Astrocyte of the cerebellum (primary cell): ENCODE measurements at regions not wholly inside any gene's neighbourhood (a gene's known extent, or its start where the extent isn't known, plus 50 kb on each side); places are given as distances from the start of the nearest gene placed in this dataset.

Source experiments
- DNase-seq: peaks from one replicate; pipeline ENCODE4 v3.0.0-alpha.2; 2011; ENCODE audit warnings: low read depth
- H3K4me3 ChIP-seq: 2 replicates; pipeline ENCODE4 v1.5.1; 2011; ENCODE audit warnings: mild to moderate bottlenecking, low read depth, low read length, moderate library complexity
- in situ Hi-C: cut with HindIII; loops from 2 replicates; pipeline ENCODE4 v1.10.0; 2017; ENCODE audit warnings: low sequenced_read_pairs
- TF ChIP-seq, protein P1 (sequence below): IDR thresholded peaks from 2 replicates; pipeline ENCODE4 v1.5.1; 2012; ENCODE audit warnings: low read length, low read depth, moderate library complexity, mild to moderate bottlenecking; ENCODE audit errors: missing control alignments

DNA sequence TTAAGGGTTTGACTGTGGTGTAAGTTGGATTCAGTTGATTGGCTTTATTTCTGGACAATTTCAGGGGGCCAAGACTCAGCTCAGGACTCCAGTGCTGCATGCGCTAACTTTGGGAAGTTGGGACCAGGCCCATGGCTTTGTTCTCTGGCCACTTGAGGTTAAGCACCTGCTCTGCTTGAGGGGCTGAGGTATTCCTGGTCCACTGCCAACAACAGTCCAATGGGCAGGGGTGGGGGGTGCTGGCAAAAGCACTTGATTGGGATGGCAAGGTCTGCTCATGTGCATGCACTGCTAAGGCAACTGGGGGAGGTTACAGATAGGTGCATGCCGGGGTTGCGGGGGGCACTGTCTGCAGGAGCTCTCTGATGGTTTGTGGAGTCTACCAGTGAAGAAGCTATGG, 52.6 kb upstream of the ASB17 start:
- no peak overlapping the region for H3K4me3 ChIP-seq
- TF ChIP-seq, protein P1, sequence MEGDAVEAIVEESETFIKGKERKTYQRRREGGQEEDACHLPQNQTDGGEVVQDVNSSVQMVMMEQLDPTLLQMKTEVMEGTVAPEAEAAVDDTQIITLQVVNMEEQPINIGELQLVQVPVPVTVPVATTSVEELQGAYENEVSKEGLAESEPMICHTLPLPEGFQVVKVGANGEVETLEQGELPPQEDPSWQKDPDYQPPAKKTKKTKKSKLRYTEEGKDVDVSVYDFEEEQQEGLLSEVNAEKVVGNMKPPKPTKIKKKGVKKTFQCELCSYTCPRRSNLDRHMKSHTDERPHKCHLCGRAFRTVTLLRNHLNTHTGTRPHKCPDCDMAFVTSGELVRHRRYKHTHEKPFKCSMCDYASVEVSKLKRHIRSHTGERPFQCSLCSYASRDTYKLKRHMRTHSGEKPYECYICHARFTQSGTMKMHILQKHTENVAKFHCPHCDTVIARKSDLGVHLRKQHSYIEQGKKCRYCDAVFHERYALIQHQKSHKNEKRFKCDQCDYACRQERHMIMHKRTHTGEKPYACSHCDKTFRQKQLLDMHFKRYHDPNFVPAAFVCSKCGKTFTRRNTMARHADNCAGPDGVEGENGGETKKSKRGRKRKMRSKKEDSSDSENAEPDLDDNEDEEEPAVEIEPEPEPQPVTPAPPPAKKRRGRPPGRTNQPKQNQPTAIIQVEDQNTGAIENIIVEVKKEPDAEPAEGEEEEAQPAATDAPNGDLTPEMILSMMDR: no peak
- in situ Hi-C loops: no loop called here
- no peak for DNase-seq

DNA sequence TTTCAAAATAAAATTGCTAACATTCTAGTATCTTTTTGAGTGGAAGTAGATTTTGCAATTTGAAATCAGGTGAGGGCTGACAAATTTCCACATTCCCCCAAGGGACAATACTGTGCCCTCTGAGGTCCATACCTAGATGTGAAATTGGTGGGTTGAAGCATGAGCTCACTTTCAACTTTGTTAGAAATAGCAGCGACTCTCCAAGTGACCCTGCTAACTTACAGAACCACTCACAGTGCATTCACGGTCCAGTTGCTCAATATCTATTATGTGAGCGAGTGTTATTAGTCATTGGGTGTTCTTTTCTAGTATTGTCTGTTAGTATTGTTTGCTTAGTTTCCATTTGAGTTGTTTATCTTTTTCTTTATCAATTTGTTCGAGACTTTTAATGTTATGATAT, 53.6 kb upstream of the ASB17 start:
- TF ChIP-seq, protein P1: no peak
- in situ Hi-C loops: no loop called here
- no peak for DNase-seq
- H3K4me3 ChIP-seq: no peak overlapping the region

DNA sequence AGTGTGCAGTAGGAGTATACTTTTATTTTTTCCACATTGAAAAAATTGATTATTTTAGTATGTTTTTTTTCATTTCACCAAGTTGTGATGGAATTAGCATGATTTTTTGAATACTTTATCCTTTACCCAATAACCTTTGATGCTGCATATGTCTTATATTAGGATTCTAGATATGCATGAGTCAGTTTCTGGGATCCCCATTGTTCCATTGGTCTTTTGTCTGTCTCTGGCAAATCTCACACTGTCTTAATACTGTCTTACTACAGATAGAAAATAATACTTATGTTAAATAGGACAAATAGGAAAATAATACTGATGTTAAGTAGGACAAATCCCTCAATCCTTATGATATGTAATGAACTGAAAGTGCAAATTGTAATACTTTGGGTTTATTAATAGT, 54.3 kb upstream of the ASB17 start:
- in situ Hi-C loops: no loop called here
- TF ChIP-seq, protein P1: no peak
- DNase-seq: no peak
- H3K4me3 ChIP-seq: no peak overlapping the region

DNA sequence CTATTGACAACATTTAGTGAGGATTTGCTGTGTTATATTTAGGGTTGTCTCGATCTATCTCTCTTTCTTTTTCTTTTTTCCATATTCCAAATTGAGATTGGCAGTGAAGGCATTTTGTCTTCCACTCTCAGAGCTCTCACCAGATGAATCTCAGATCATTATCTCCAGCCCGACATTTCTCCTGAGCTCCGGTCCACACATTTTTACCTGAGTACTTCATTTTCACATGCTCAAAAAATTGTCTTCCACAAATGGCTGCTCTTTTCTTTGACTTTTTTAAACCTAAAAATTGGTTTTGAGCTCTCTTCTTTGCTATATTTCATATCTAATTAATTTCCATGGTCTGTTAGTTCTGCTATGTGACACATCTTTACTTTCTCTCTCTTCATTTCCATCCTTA, 56.9 kb upstream of the ASB17 start:
- DNase-seq: no peak
- in situ Hi-C loops: no loop called here
- H3K4me3 ChIP-seq: no peak overlapping the region
- TF ChIP-seq, protein P1: no peak

DNA sequence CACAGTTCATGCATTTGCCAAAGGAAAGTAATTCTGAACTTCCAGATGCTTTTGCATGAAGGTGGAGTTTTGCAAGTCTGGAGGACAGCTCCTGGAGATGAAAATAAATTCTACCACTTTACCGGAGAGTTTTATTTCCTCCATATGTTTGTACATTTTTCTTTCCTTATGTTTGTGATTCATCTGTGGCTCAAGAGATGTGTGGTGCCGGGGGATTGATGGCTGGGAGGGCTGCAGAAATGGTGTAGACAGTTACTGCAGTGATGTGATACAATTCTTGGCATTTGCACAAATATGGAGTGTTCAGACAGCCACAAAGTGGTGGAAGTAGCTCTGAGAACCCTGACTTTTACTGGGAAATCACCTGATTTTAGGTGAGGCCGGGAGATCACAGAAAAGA, 58.5 kb upstream of the ASB17 start:
- no peak overlapping the region for H3K4me3 ChIP-seq
- TF ChIP-seq, protein P1: no peak
- in situ Hi-C loops: no loop called here
- no peak for DNase-seq

DNA sequence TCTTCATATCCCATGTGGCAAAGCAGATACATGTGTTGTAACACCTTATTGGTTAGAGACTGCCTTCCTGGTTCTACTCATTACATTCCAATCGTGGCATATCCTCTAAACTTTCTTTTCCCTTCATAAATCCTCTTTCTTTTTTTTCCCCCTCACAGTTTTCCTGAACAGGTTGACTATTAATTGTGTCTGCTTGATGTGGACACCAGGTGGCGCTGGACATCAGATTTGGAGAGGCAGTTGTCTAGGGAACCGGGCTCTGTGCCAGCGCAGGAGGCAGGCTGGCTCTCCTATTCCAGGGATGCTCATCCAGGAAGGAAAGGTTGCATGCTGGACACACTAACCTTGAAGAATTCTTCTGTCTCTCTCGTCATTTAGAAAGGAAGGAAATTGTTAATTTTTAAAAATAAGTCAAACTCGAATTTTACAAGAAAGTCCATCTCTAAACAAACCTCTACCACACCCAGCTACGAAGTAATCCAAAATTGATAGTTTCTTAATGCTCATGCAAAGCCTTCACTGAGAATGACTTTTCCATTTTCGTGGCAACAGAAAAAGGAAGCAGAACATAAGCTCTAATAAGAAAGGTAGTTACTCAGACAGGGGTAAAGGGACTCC, 59.4 kb upstream of the ASB17 start:
- TF ChIP-seq, protein P1: peak; percentile 83

DNA sequence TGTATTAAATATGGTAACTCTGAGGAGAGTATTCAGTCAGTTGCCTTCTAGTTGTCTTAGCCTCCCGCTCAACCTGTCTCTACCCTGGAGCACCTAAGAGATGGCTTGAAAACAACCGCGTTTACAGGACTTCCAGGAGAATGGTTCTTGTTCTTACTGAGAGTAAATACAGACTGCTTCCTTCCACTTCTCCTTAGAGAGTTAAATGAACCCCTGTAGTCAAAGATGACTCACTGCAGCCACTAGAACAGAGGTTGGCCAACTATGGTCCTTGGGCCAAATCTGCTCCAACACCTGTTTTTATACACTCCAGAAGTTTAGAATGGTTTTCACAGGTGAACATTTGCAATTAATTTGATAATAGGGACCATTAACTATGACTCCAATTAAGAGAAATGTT, 60.1 kb upstream of the ASB17 start:
- H3K4me3 ChIP-seq: no peak overlapping the region
- TF ChIP-seq, protein P1: no peak
- in situ Hi-C loops: no loop called here
- peak; percentile 23 for DNase-seq

More for the DNA sequence above, 59.4 kb upstream of the ASB17 start:
- DNase-seq: peak; percentile 82
- no peak overlapping the region for H3K4me3 ChIP-seq
- in situ Hi-C loops: no loop called here
